ENCODE measurements at regions not wholly inside any gene's neighbourhood (a gene's known extent, or its start where the extent isn't known, plus 50 kb on each side); places are given as distances from the start of the nearest gene placed in this dataset.

DNA sequence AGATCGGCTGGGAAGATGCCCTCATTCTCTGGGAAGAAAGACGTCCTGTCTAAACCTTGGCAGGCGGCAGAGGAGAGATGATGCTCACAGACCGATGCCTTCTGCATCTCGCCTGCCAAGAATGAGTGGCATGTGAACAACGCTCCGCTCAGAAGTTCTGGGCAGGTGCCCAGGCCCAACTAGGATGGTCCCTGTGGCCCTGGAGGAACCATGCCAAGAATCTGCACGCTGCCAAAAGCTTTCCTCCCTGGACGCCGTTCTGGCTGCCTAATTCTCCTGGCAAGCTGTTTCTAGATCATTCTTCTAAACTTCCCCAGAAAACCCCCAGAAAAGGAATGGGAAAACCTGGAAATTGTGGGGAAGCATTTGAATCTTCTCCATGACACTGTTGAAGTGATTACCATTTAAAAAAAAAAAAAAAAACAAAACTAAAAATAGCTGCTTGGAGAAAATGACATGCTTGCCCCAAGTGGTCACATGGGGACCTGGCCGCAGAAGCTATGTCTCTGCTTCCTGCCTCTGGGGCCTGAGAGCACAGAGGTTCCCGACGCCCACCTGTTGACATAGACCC lies 440.9 kb downstream of the PRDM2 start:
- no peaks in the 10 kb centered on the region for H3K27me3 ChIP-seq
- H3K9me3 ChIP-seq, result no peaks in the 10 kb centered on the region
- DNase-seq (peak; percentile 78), ATAC-seq (peak; percentile 66)
- H3K4me3 ChIP-seq, result no peak overlapping the region
- H3K27ac ChIP-seq, result peak overlapping the region; percentile 5
- H3K4me1 ChIP-seq, result peaks cover 20% of the 10 kb centered on the region
- intact Hi-C loops (cut with DNase I), result no loop called here
- no peaks in the 10 kb centered on the region for H3K36me3 ChIP-seq
- no peak for TF ChIP-seq CTCF (IDR thresholded peaks at IDR 0.05)

DNA sequence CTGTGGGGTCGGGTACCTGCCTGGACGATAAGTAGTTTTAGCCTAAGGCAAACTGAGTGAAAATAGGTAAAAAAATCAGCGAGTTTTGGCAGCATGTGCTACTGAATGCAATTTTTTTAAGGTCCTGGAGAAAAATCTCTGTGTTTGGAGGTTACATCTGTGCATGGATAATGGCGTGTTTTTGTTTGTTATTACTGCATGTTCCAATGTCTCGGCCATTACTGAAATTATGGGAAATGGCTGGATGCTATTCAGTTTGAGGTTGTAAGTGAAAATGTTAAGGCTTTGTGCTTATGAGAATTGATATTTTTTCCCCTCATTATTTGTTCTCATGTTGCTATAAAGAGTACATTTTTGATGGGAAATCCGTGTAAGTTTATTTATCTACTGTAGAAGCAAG lies 441.7 kb downstream of the PRDM2 start:
- intact Hi-C loops (cut with DNase I), result no loop called here
- Histone ChIP-seq H3K36me3 (no peaks in the 10 kb centered on the region), H3K4me1 (peaks cover 20% of the 10 kb centered on the region), H3K27me3 (no peaks in the 10 kb centered on the region), H3K4me3 (no peak overlapping the region), H3K27ac (peak overlapping the region; percentile 5), H3K9me3 (no peaks in the 10 kb centered on the region)
- DNase-seq, result no peak
- no peak for ATAC-seq
- TF ChIP-seq CTCF (IDR thresholded peaks at IDR 0.05), result no peak

DNA sequence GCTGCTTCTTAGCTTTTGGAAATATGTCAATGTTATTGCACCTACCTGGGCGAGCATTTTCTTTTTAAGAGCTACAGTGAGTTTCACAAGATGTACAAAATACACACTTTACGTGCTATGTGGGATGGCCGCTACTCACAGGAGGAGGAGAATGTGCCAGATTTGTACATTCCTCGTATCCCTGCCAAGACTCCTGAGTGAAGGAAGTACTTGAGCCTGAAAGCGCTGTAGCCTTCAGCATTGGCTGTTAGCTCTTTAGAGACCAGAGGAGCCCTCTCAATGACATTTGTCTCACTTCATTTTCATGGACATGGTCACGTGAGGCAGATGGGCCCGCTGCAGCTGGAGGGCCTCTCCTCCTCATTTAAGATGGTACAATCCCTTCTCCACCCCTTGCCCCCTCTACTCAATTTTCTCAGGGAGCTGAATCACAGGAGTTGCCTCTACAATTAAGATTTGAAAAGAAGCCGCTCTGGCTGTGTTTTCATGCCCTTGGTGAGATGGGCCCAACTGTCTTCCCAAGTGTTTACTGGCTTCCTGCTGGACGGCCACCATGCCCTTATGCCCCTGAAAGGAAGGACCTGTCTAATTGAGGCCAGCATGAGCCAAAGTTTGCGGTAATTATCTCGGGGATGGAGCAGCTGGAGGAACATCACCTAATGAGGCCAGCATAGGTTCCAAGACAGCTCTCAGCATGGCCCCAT lies 442.6 kb downstream of the PRDM2 start:
- intact Hi-C loops (cut with DNase I), result no loop called here
- ATAC-seq, result peak; percentile 93
- Histone ChIP-seq H3K27me3 (no peaks in the 10 kb centered on the region), H3K4me1 (peaks cover 20% of the 10 kb centered on the region), H3K27ac (peak overlapping the region; percentile 17), H3K9me3 (no peaks in the 10 kb centered on the region), H3K36me3 (no peaks in the 10 kb centered on the region), H3K4me3 (no peak overlapping the region)
- no peak for DNase-seq
- TF ChIP-seq CTCF (IDR thresholded peaks at IDR 0.05), result no peak

DNA sequence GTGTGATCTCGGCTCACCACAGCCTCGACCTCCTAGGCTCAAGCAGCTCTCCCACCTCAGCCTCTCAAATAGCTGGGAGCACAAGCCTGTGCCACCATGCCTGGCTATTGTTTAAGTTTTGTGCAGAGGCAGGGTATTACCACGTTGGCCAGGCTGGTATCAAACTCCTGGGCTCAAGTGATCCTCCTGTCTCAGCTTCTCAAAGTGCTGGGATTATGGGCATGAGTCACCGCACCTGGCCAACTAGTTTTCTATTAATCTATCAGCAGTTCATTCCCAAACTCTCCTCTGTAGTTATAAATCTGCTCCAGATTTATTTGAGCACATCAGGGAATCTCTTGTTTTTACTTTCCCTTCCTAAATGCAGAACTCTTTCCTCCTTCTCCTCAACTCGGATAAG lies 443.8 kb downstream of the PRDM2 start:
- no peak overlapping the region for H3K4me3 ChIP-seq
- no peak for DNase-seq
- H3K27ac ChIP-seq, result no peak overlapping the region
- no peaks in the 10 kb centered on the region for H3K9me3 ChIP-seq
- peaks cover 20% of the 10 kb centered on the region for H3K4me1 ChIP-seq
- H3K36me3 ChIP-seq, result no peaks in the 10 kb centered on the region
- no peak for TF ChIP-seq CTCF (IDR thresholded peaks at IDR 0.05)
- no peak for ATAC-seq
- H3K27me3 ChIP-seq, result no peaks in the 10 kb centered on the region
- intact Hi-C loops (cut with DNase I), result no loop called here

GRCh38 chr1:14148526-14148925 lies 448.5 kb downstream of the PRDM2 start:
- Histone ChIP-seq H3K9me3 (no peaks in the 10 kb centered on the region), H3K4me1 (no peaks in the 10 kb centered on the region), H3K36me3 (no peaks in the 10 kb centered on the region), H3K4me3 (no peak overlapping the region), H3K27ac (no peak overlapping the region), H3K27me3 (no peaks in the 10 kb centered on the region)
- intact Hi-C loops (cut with DNase I), result no loop called here
- DNase-seq (no peak), ATAC-seq (no peak)
- no peak for TF ChIP-seq CTCF (IDR thresholded peaks at IDR 0.05)

All from upper lobe of right lung (tissue), 1 donor.